GM12864 (cell line): ENCODE measurements at regions not wholly inside any gene's neighbourhood (a gene's known extent, or its start where the extent isn't known, plus 50 kb on each side); places are given as distances from the start of the nearest gene placed in this dataset.

Experiments used
- DNase-seq: peaks from one replicate; pipeline ENCODE4 v3.0.0-alpha.2; 2011; ENCODE audit warnings: low read depth
- H3K4me3 ChIP-seq: 2 replicates; pipeline ENCODE4 v1.5.1; 2011; ENCODE audit warnings: mild to moderate bottlenecking, low read depth, low read length, control low read depth
- CTCF ChIP-seq: IDR thresholded peaks from 2 replicates; pipeline ENCODE4 v1.5.1; 2011; ENCODE audit warnings: low read depth, mild to moderate bottlenecking, moderate library complexity, low read length, control low read depth, inconsistent platforms; ENCODE audit errors: missing control alignments

- no peak for TF ChIP-seq CTCF
- no peak overlapping the region for H3K4me3 ChIP-seq
- DNase-seq, result no peak
Observed at GRCh38 chr2:56860991-56861390, 677.2 kb downstream of the CCDC85A start.

GRCh38 chr2:56871644-56872043, 687.9 kb downstream of the CCDC85A start:
- no peak for TF ChIP-seq CTCF
- no peak for DNase-seq
- H3K4me3 ChIP-seq, result no peak overlapping the region

GRCh38 chr2:56874717-56875116, 690.9 kb downstream of the CCDC85A start:
- no peak for DNase-seq
- no peak for TF ChIP-seq CTCF
- no peak overlapping the region for H3K4me3 ChIP-seq

GRCh38 chr2:56889738-56890137, 705.9 kb downstream of the CCDC85A start:
- DNase-seq, result no peak
- no peak for TF ChIP-seq CTCF
- H3K4me3 ChIP-seq, result no peak overlapping the region

- no peak for TF ChIP-seq CTCF
- no peak overlapping the region for H3K4me3 ChIP-seq
- DNase-seq, result no peak
Observed at GRCh38 chr2:56892382-56892781, 708.6 kb downstream of the CCDC85A start.

- TF ChIP-seq CTCF, result no peak
- DNase-seq, result no peak
- no peak overlapping the region for H3K4me3 ChIP-seq
Observed at GRCh38 chr2:56898986-56899385, 715.2 kb downstream of the CCDC85A start.

GRCh38 chr2:56912490-56912889, 728.7 kb downstream of the CCDC85A start:
- no peak for TF ChIP-seq CTCF
- DNase-seq, result no peak
- H3K4me3 ChIP-seq, result no peak overlapping the region
